ENCODE measurements at regions not wholly inside any gene's neighbourhood (a gene's known extent, or its start where the extent isn't known, plus 50 kb on each side); places are given as distances from the start of the nearest gene placed in this dataset.
"Not testable (repeated sequence)": the region's sequence is repeated elsewhere in the genome, so short reads cannot be mapped to it uniquely, and the experiment has no call there.

DNA sequence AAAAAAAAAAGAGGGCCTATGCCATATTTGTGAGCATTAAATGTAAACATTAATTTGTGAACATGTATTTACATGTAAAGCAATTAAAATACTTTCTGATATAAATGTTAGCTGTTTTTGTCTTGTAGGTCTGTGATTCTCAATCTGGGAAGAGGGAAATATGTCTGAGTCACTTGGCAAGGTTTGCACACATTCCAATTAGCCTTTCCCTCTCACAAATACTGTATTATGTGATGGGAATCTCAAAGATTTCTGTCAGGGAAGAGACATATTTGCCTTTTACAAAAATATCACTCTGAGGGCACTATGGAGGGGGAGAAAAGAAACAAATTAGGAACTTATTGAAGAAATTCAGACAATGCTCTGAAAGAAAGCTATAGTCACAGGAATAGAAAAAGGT is 483.6 kb downstream of the GBE1 start:
- no peak for DNase-seq

DNA sequence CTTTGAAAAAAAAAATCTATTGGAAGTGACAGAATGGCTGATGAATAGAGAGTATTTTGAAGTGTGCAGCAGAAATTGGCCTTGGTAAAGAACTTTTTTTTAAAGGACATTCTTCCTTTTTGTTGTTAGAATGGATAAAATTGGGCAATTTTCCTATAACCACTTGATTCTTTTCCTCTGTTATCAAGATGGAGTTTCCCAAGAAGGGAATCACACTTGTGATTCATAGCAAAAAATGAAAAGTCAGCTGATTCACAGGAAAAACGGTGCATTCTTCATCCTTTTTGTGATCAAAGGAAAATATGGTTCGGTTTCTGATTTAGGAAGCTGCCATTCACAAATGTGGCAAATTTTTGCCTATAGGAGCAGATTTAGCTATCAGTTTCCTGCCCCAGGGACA is 486.8 kb downstream of the GBE1 start:
- no peak for DNase-seq

DNA sequence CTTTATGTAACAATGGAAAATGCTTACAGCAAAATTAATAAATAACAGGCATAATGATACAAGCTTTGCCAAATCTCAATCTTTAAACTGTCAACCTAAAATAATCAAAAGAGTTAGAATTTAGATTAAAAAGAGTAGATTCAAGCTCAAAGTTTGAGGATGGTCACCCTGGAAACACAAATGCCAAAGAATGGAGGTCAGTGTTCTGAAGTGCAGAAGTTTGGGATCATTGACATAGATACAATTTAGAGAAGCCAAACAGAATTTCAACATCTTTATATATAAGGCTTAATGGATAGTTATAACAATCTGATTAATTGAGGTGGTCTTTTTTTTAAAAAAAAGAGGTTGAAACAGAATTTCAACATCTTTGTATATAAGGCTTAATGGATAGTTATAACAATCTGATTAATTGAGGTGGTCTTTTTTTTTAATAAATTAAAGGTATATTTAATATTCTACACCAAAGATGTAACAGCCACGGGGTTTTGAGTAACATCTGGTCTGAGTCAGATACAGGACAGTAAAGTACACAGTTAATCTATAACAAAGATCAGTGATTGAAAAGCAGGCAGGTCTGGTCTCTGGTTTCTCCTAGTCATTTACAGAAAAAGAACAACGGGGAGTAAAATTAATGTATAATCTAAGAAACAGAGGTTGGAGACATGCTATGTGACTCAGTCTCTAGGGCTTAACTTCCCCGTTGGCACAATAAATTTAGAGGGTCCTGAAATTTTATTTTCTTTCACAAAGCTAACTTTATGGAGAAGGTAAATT is 490.7 kb downstream of the GBE1 start:
- DNase-seq, result no peak

DNA sequence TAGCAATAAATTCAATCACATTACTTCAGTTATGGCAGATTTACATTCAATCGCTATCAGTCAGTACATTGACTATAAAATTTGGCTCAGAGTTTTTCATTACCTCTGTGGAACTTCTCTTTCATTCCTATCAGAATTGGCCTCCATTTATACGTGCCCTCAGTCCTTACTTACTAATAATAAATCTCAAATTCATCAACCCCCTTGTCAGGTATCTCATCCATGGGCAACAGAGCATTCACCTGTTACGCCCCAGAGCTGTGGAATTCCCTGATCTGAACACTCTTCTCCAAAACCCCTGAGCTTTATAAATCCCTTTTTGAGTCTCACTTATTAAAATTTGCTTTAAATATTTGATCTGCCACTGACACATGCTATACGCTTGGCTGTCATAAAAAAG is 492.9 kb downstream of the GBE1 start:
- no peak for DNase-seq

DNA sequence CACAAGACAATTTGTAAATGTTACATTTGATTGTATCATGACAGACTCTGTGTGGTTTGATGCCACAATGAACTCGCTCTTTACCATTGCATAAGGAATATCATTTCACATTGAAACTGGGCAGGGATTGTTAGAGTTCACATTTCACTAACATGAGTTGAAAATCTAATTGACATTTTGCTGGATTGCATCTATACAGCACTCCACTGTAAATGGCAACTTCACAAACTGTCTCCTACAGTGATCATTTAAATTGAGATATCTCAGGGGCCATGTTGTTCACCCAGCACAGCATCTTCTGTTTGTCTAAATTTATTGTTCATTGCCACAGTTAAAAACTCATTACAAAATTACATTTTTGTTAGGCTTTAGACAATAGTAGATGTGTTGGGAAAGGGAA is 499.4 kb downstream of the GBE1 start:
- DNase-seq, result no peak

DNA sequence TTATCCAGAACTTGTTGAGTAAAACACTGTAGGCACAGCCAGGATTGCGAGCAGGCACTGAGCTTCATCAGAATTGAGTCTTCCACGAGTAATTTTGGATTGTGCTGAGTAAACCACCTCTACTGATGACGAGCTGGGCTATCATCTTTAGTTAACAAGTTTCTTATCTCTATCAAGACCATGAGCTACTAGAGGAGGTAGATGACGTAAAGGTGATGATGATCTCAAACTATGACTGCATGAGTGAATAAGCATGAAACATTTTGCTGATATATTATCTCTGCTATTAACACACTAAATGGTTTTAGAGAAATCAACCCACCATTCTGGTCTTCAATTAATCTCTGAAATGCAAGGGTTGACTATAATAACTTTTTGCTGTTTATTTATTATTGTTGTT is 506.0 kb downstream of the GBE1 start:
- DNase-seq, result no peak

DNA sequence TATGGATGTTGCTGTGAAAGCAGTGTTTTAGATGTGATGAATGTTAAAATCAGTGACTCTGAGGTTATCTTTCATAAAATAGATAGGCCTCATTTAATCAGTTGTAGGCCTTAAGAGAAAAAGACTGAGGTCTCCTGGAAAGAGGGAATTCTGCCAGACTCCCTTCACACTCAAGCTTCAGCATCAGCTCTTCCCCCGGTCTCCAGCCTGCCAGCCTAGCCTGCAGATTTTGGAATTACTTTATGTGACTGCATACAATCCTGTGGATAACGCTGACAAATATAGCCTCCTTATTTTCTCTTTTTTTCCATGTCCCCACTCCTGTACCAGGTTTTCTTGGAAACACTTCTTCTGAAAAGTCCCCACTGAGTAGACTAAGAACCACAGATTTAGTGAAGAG is 510.3 kb downstream of the GBE1 start:
- no peak for DNase-seq

DNA sequence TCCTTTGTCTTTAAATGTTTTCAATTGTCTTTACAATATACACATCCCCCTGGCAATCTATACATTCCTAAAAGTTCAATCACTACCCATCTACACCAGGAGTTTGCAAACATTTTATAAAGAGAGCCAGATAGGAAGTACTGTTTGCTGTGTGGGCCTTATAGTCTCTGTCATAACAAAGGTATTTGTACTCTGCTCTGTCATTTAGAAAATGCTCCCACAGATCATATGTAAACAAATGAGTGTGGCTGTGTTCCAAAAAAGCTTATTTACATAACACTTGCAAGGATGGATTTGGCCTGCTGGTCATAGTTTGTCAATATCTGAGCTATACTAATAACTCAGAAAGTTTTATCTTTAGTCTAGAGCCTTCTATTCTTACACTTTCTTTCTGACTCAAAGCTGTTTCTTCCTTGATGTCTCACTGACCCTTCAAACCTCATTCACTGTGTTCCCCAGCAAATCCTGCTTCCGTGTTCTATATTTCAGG is 511.9 kb downstream of the GBE1 start:
- no peak for DNase-seq

DNA sequence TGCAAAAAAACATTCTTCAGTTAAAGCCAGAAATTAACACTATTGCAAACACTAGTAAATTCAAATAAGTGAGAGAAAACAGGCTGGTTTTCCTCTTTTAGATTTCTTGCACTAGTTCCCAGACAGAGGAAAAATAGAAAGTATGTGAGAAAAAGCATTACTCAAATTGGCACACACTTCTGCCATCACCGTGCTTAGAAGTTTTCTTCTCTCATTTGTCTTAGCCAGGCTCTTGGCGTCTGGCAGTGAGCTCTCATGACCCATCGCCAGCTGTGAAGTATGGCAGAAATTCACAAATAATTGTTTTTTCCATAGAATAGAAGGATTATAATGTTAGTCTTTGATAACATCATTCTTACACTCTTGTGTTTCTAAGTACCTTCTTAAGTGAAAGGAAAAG is 515.9 kb downstream of the GBE1 start:
- DNase-seq, result no peak

DNA sequence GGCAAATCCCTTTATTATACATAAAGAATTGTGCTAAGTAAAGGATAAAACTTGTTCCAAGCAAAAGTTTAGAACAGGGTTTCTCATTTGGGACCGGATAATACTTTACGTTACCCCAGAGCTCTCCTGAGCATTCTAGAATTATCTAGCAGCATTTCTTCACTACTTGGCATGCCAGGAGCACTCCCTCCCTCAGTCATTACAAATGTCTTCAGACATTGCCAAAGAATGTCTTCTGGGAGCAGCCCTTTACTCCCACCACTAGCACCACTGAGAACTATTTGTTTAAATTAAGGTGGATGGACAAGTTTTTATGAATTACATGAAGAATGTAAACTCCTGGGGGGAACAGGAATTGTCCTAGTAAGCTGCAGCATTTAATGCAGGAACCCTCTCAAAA is 516.4 kb downstream of the GBE1 start:
- DNase-seq, result no peak

DNA sequence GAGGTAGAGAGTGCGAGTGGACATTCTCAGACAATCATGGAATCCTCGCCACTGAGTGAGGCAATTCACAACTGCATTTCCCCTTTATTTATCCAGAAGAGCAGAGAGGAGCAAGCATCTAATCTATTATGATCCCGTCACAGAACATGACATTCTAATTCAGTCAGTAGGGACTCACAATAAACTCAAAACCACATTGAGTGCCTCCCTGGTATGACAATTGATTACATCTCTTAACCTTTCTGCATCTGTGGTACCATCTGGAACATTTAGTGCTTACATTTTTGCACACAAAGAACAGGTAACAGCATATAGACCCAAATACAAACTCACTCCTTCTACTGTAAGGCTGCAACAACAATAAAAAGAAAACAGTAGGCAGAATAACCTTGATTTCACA is 517.2 kb downstream of the GBE1 start:
- DNase-seq, result no peak

DNA sequence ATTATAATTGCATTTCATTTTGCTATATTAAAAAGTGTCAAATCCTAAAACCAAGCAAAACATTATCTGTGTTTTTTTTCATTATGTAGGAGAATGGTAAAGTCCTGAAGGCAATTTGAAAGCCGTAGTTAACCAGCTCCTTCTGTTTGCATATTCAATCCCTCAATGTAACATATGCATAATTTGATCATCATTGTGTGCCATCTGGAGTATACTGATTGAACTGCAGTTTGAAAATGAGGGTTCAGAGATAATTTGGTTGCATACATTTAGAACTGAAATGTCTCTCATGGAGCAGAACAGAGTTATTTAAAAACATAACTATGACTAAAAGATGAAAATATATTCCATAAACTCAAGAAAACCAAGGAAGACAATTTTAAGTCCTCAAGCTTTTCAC is 518.6 kb downstream of the GBE1 start:
- no peak for DNase-seq

DNA sequence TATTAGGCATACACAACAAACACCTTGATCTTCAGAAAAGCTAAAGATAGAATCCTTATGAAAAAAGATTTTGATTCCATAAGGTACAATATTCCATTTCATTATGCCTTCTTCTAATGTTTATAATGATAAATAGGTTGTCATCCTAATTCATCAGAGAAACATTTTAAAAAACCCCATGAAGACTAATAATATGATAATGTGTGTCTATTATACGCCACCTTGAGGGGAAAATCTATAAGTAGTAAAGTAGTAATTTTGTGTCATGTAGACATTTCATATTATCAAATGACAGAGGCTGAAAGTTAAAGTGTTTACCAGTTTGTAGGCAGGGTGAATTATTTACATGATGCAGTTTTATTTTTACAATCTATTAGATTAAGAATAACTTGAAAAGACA is 524.3 kb downstream of the GBE1 start:
- no peak for DNase-seq

DNA sequence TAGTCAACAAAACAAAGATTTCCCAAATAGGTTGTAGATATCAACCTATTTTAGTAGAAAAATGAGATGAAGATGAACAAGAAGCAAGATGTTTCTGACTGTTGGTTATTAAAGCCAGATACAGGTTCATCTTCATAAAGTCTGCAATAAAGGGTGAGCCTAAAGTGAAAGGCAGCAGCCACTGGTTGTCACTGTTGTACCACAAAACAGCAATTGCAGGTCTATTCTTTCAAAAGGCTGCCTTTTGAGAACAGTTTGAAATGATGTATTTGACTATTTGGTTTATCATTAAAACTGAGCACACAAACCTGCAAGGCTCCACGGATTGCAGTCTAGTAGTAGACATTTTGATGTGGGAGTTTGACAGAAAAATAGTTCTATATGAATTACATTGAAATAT is 543.4 kb downstream of the GBE1 start:
- no peak for DNase-seq

DNA sequence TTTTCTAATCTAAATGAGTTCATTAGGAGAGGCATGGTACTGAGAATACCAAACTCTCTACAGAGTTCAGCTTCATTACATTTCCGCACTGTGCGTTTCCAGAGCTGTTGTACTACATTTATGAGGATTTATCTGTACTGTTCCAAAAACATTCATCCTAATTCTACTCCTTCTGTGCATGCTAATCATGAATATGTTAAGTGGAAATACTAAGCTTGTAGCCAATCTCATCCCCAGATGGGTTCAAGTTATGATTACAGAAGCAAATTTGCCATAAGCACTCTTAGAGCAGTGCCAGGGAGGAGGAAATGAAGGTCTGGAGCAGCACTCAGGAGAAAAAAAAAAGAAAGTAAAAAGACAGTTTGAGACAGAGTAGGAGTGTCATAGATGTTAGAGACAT is 544.3 kb downstream of the GBE1 start:
- no peak for DNase-seq

DNA sequence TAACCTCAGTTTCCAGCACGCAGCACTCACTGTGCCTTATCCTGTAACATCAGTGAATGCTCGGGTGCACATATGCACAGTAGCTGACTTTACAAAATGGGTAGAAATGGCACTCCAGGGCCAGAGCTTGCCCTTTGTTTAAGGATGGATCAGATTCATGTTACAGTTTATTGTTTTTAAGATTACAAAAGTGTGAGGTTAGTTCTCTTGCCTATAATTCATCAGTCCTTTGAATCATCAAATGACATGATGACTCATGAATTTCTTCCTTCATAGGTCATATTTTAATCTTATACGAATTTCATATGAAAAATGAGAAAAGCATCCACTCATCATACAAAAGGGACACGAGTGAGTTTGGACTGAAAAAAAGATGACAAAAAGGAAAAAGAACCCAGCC is 545.3 kb downstream of the GBE1 start:
- no peak for DNase-seq

DNA sequence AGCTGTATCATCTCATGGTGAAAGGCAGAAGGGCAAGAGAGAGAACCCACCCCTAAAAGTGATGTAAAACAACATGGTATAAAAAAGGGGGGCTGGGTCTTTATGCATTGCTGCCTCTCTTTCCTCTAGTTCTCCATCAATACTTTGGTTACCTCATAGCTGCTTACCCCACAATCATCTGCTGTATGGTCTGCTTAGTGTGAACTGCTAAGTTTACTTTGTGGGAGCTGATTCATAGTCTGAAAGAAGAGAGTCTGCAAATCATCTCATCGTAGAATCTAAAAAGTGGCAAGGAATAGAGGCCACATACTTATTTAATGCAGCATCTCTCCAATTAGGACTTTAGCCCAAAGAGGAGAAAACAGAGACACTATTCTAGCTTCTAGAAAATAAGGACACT is 546.8 kb downstream of the GBE1 start:
- DNase-seq, result no peak

DNA sequence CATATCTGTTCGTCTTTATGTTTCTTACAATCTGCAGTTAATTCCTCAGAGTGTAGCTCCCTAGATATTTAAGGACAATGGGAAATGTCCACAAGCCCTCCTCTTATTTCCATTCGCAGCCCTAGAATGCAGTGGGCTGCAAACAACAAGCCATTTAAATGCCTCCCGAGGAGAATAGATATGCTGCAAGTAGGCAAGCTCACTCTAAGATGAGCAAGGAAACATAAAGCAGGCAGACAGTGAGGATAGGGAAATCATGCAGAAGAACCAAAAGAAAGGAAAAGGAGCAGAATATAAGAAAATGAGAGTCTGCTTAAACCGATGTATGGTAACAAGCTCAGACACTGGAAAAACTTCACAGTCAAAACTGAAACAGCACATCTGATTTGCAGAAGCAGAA is 561.9 kb downstream of the GBE1 start:
- no peak for DNase-seq

DNA sequence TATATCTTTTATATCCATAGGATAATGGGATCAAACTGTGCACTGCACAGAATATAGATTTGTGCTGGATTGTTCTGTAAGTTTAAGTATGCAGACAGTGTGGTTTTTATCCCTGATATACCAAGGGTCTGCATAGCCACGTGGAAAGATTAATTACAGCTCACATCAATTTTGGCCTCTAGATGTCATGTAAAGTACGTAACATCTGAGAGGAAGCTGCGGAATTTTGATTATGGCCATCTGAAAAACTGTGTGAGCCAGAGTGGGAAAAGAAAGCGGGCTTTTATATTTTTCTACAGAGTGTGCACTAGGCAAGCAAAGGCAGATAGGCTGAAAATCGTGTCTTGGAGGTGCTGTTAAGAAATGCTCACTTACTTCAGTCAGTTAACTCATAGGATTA is 562.7 kb downstream of the GBE1 start:
- DNase-seq, result no peak

DNA sequence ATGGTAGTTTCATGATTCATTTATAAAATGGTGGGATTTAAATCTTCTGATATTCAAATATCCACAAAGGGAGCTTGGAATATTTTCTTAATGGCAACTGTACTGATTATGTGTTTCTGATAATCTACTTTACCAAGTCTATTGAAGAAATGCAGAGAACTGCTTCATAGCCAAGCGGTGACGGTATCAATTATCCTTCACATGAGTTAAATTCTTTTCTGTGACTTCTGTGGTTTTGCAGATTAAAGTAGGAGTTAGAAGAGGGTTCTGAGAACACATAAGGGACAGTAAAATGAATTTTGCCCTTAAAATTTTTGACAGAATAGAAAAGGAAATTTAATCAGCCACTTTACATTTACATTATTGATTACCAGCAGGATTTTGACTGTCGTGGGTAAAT is 563.2 kb downstream of the GBE1 start:
- no peak for DNase-seq

DNA sequence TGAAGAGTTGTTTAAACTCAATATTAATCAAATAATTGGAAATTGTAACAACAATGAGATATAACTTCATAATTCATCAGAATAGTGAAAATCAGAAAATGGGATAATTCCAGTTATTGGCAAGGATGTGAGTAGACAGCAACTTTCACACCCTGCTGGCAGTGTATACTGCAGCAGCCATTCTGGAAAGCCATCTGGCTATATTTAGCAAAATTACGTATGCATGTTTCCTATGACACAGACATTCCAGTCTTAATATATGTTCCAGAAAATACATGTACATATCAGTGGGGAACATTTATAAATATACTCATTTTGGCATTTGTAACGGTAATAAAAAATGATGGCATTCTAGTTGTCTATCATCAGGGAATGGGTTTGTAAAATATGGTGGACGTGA is 564.1 kb downstream of the GBE1 start:
- DNase-seq, result no peak

DNA sequence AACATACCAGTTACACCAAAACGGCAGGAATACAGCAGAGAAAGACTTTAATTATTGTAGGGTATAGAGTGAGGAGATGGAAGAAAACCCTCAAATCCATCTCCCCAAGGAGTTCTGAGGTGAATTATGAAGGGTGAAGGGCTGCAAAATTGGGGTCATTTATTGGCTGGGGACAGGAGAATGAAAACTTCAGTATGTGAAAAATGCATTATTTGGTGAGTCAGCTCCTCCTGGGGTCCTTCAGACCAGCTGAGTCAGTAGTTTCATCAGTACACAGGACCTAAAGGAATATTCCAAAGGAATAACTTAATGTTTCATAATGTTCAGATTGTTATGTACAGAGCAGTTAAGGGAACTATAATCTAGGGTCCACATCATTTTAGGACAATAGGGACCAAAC is 566.0 kb downstream of the GBE1 start:
- DNase-seq, result no peak

DNA sequence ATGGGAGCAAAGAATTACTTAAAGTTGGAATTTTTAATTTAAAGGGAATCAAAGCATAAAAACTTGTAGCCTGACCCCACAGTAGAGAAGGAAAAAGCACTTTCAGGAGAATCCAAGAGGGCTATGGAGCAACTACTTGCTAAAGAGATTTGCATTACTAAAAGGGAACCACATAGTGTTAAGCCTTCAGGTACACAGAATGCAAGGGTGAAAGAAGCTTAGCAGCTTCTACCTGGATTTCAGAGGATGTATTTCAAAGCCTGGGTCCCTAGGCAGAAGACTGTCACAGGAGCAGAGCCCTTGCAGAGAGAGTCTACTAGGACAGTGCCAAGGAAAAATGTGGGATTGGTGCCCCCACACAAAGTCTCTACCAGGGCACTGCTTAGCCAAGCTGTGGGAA is 575.0 kb downstream of the GBE1 start:
- no peak for DNase-seq

DNA sequence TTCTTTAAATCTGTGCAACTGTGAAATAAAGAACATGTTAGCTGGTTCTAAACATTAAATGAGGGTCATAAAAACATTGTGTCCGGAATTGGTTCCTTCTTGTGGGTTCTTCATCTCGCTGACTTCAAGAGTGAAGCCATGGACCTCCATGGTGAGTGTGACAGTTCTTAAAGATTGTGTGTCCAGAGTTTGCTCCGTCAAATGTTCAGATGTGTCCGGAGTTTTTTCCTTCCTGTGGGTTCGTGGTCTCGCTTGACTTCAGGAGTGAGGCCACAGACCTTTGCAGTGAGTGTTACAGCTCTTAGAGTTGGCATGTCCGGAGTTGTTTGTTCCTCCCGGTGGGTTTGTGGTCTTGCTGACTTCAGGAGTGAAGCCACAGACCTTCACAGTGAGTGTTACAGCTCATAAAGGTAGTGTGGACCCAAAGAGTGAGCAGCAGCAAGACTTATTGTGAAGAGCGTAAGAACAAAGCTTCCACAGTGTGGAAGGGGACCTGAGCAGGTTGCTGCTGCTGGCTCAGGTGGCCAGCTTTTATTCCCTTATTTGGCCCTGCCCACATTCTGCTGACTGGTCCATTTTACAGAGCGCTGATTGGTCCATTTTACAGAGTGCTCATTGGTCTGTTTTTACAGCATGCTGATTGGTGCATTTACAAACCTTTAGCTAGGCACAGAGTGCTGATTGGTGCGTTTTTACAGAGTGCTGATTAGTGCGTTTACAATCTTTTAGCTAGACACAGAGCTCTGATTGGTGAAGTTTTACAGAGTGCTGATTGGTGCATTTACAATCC is 579.2 kb downstream of the GBE1 start:
- not testable (repeated sequence) for DNase-seq

DNA sequence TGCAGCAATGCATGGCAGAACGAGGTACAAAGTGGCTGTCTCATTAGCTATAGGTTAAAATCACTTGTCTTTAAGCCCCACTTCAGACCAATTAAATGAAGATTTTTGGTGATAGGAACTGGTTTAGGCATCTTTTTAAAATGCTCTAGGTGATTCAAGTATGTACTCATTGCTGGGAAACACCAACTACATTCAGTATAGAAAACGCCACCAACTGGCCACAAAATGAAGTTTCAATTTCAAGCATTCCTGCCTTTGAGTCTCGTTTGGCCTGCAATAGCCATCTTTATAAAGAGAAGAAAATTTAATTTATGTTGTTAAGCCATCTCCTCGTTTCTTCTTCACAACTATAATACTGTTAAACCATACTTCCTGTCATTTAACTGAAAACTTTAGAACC is 587.9 kb downstream of the GBE1 start:
- no peak for DNase-seq

All from inflammatory macrophage treated with lipopolysaccharide for 4 hours (primary cell).